ACHN (cell line): ENCODE measurements at regions not wholly inside any gene's neighbourhood (a gene's known extent, or its start where the extent isn't known, plus 50 kb on each side); places are given as distances from the start of the nearest gene placed in this dataset.

Experiments
- DNase-seq: peaks from one replicate; pipeline ENCODE4 v3.0.0-alpha.2; 2015
- in situ Hi-C: cut with HindIII; loops from 2 replicates; pipeline ENCODE4 v1.10.0; 2017; ENCODE audit warnings: low sequenced_read_pairs, low pct_ligation_motif_present, low pct_unique_long_range_greater_than_20kb

GRCh38 chr7:41063116-41063515 lies 639.8 kb downstream of the INHBA start:
- no peak for DNase-seq
- in situ Hi-C loops, result no loop called here

- DNase-seq, result no peak
- in situ Hi-C loops, result no loop called here
These were observed 642.1 kb downstream of the INHBA start for GRCh38 chr7:41060796-41061195.

- DNase-seq, result no peak
- in situ Hi-C loops, result no loop called here
These were observed 643.1 kb downstream of the INHBA start for GRCh38 chr7:41059796-41060195.

GRCh38 chr7:41058986-41059741 lies 643.7 kb downstream of the INHBA start:
- in situ Hi-C loops, result no loop called here
- DNase-seq, result no peak

- DNase-seq, result no peak
- in situ Hi-C loops, result no loop called here
These were observed 647.8 kb downstream of the INHBA start for GRCh38 chr7:41054960-41055661.

GRCh38 chr7:41053820-41054219 lies 649.1 kb downstream of the INHBA start:
- no peak for DNase-seq
- in situ Hi-C loops, result no loop called here

GRCh38 chr7:41052736-41053135 lies 650.2 kb downstream of the INHBA start:
- in situ Hi-C loops, result no loop called here
- no peak for DNase-seq

- in situ Hi-C loops, result no loop called here
- no peak for DNase-seq
These were observed 650.7 kb downstream of the INHBA start for GRCh38 chr7:41052201-41052600.

- in situ Hi-C loops, result no loop called here
- DNase-seq, result no peak
These were observed 651.4 kb downstream of the INHBA start for GRCh38 chr7:41051535-41051934.

- DNase-seq, result no peak
- in situ Hi-C loops, result no loop called here
These were observed 651.8 kb downstream of the INHBA start for GRCh38 chr7:41051062-41051461.

- in situ Hi-C loops, result no loop called here
- DNase-seq, result no peak
These were observed 654.1 kb downstream of the INHBA start for GRCh38 chr7:41048771-41049170.

GRCh38 chr7:41047789-41048191 lies 655.1 kb downstream of the INHBA start:
- in situ Hi-C loops, result no loop called here

GRCh38 chr7:41047211-41047610 lies 655.7 kb downstream of the INHBA start:
- DNase-seq, result no peak
- in situ Hi-C loops, result no loop called here

More at GRCh38 chr7:41047789-41048191, 655.1 kb downstream of the INHBA start:
- no peak for DNase-seq

- in situ Hi-C loops, result no loop called here
- no peak for DNase-seq
These were observed 656.1 kb downstream of the INHBA start for GRCh38 chr7:41046776-41047175.

GRCh38 chr7:41046221-41046761 lies 656.6 kb downstream of the INHBA start:
- in situ Hi-C loops, result no loop called here
- DNase-seq, result no peak

GRCh38 chr7:41045556-41046123 lies 657.2 kb downstream of the INHBA start:
- in situ Hi-C loops, result no loop called here
- DNase-seq, result peak; percentile 35

- in situ Hi-C loops, result no loop called here
- no peak for DNase-seq
These were observed 662.9 kb downstream of the INHBA start for GRCh38 chr7:41039981-41040380.

GRCh38 chr7:41039386-41039953 lies 663.4 kb downstream of the INHBA start:
- in situ Hi-C loops, result no loop called here
- no peak for DNase-seq

GRCh38 chr7:41038211-41038610 lies 664.7 kb downstream of the INHBA start:
- in situ Hi-C loops, result no loop called here
- DNase-seq, result no peak
